Activated CD8-positive, alpha-beta memory T cell treated with anti-CD3 and anti-CD28 coated beads, Interleukin-2, amount 50 U/mL, for 24 hours (primary cell): ENCODE measurements at regions not wholly inside any gene's neighbourhood (a gene's known extent, or its start where the extent isn't known, plus 50 kb on each side); places are given as distances from the start of the nearest gene placed in this dataset.

ENCODE experiments used
- DNase-seq: peaks from one replicate; pipeline ENCODE4 v3.0.0-alpha.2; 2020; ENCODE audit errors: extremely low read depth

GRCh38 chr9:73753171-73753570 is 601.5 kb downstream of the ANXA1 start:
- DNase-seq: no peak

- DNase-seq: no peak
These were observed 610.2 kb downstream of the ANXA1 start for GRCh38 chr9:73761905-73762304.

- DNase-seq: no peak
These were observed 622.2 kb downstream of the ANXA1 start for GRCh38 chr9:73773896-73774295.

GRCh38 chr9:73775757-73776156 is 624.1 kb downstream of the ANXA1 start:
- DNase-seq: no peak

GRCh38 chr9:73780916-73781315 is 629.3 kb downstream of the ANXA1 start:
- DNase-seq: no peak

GRCh38 chr9:73782166-73782565 is 630.5 kb downstream of the ANXA1 start:
- DNase-seq: no peak

GRCh38 chr9:73799446-73799845 is 647.8 kb downstream of the ANXA1 start:
- no peak for DNase-seq

GRCh38 chr9:73805111-73805510 is 653.4 kb downstream of the ANXA1 start:
- DNase-seq: no peak

GRCh38 chr9:73805853-73806458 is 654.3 kb downstream of the ANXA1 start:
- no peak for DNase-seq

- DNase-seq: no peak
These were observed 655.2 kb downstream of the ANXA1 start for GRCh38 chr9:73806876-73807275.

- no peak for DNase-seq
These were observed 656.3 kb downstream of the ANXA1 start for GRCh38 chr9:73807952-73808351.

- no peak for DNase-seq
These were observed 659.0 kb downstream of the ANXA1 start for GRCh38 chr9:73810585-73811215.

- DNase-seq: no peak
These were observed 661.9 kb downstream of the ANXA1 start for GRCh38 chr9:73813546-73813945.

- no peak for DNase-seq
These were observed 665.2 kb downstream of the ANXA1 start for GRCh38 chr9:73816905-73817304.

- no peak for DNase-seq
These were observed 672.5 kb upstream of the RORB start for GRCh38 chr9:73824671-73825070.

GRCh38 chr9:73838871-73839270 is 658.3 kb upstream of the RORB start:
- no peak for DNase-seq

GRCh38 chr9:73839471-73839870 is 657.7 kb upstream of the RORB start:
- DNase-seq: no peak

- no peak for DNase-seq
These were observed 656.1 kb upstream of the RORB start for GRCh38 chr9:73841018-73841417.

GRCh38 chr9:73844135-73844534 is 653.0 kb upstream of the RORB start:
- DNase-seq: no peak

- DNase-seq: no peak
These were observed 651.6 kb upstream of the RORB start for GRCh38 chr9:73845539-73845938.

GRCh38 chr9:73845954-73846690 is 651.0 kb upstream of the RORB start:
- DNase-seq: no peak

GRCh38 chr9:73847536-73847935 is 649.6 kb upstream of the RORB start:
- no peak for DNase-seq

- no peak for DNase-seq
These were observed 643.6 kb upstream of the RORB start for GRCh38 chr9:73853549-73853948.
